Esophagus squamous epithelium (tissue), 5 donors: ENCODE measurements at regions not wholly inside any gene's neighbourhood (a gene's known extent, or its start where the extent isn't known, plus 50 kb on each side); places are given as distances from the start of the nearest gene placed in this dataset.

Experiments used
- DNase-seq: peaks from one replicate; lab custom pipeline; 2025; lab: John Stamatoyannopoulos, UW
- H3K27ac ChIP-seq, 4 donors: fragments of 200-600 bp; sonication (generic); one replicate each; pipeline ENCODE4 v1.5.1; 2016 to 2019; ENCODE audit warnings: mild to moderate bottlenecking in 1 of 4
- H3K27me3 ChIP-seq, 4 donors: fragments of 200-600 bp; sonication (generic); 1 replicate in 3 of 4; 2 replicates in 1 of 4; pipeline versions ENCODE4 v1.5.1 to v1.6.0; 2017 to 2021; ENCODE audit warnings: antibody characterized with exemption in 1 of 4
- H3K36me3 ChIP-seq, 3 donors: fragments of 200-600 bp; sonication (generic); one replicate each; pipeline ENCODE4 v1.5.1; 2016 to 2019
- H3K4me1 ChIP-seq, 3 donors: fragments of 200-600 bp; sonication (generic); one replicate each; pipeline ENCODE4 v1.5.1; 2017 to 2019
- H3K4me3 ChIP-seq, 4 donors: fragments of 200-600 bp; sonication (generic); 1 replicate in 3 of 4; 2 replicates in 1 of 4; pipeline ENCODE4 v1.5.1; 2016 to 2019; ENCODE audit warnings: mild to moderate bottlenecking in 2 of 4, moderate library complexity in 1 of 4
- H3K9me3 ChIP-seq, 3 donors: fragments of 200-600 bp; sonication (generic); one replicate each; pipeline ENCODE4 v1.5.1; 2016 to 2019
- CTCF ChIP-seq, 6 experiments: fragments of 450-650 bp in 4 of 6; fragments of 200-600 bp in 2 of 6; sonication (generic) in 2 of 6; IDR thresholded peaks; one replicate each; pipeline ENCODE4 v1.5.1; 2016 to 2019; ENCODE audit warnings: antibody characterized with exemption in 6 of 6, mild to moderate bottlenecking in 4 of 6, moderate library complexity in 4 of 6
- POLR2A ChIP-seq, 4 donors: fragments of 450-650 bp; IDR thresholded peaks; one replicate each; pipeline ENCODE4 v1.6.1; 2017; ENCODE audit warnings: antibody characterized with exemption in 4 of 4, mild to moderate bottlenecking in 4 of 4, moderate library complexity in 3 of 4
- WGBS, 2 donors: methylation state at CpG; one replicate each; pipeline ENCODE4 v1.1.5; 2018; 5-methylcytosine and 5-hydroxymethylcytosine counted together
- intact Hi-C: fragments of 100-400 bp; cut with DNase I; formaldehyde crosslinking; loops from one replicate; pipeline ENCODE4 v1.15.0; 2022
- donor health status: DM: yes; HTN: yes; CAD: no.

GRCh38 chr3:144770281-144770680 lies 798.7 kb downstream of the DIPK2A start:
- Histone ChIP-seq H3K27me3 (no peaks in the 10 kb centered on the region), H3K36me3 (no peaks in the 10 kb centered on the region), H3K27ac (no peak overlapping the region), H3K9me3 (no peaks in the 10 kb centered on the region), H3K4me1 (peaks cover 0 to 13% (median 0%) of the 10 kb centered on the region in 3 donors), H3K4me3 (no peak overlapping the region)
- intact Hi-C loops: no loop called here
- WGBS, 2 donors: 58 to 83% methylated on average over 1 of the region's 1 CpG
- DNase-seq: no peak
- no peak for TF ChIP-seq POLR2A (IDR thresholded peaks at IDR 0.05)
- TF ChIP-seq CTCF (IDR thresholded peaks at IDR 0.05): no peak

GRCh38 chr3:144770915-144771351 lies 799.3 kb downstream of the DIPK2A start:
- no peak overlapping the region for H3K4me3 ChIP-seq
- no peak overlapping the region for H3K27ac ChIP-seq
- WGBS, 2 donors: 61 to 76% methylated on average over 1 of the region's 1 CpG
- no peaks in the 10 kb centered on the region for H3K9me3 ChIP-seq
- no peaks in the 10 kb centered on the region for H3K27me3 ChIP-seq
- peaks cover 0 to 13% (median 0%) of the 10 kb centered on the region in 3 donors for H3K4me1 ChIP-seq
- intact Hi-C loops: no loop called here
- TF ChIP-seq CTCF (IDR thresholded peaks at IDR 0.05) (no peak), POLR2A (IDR thresholded peaks at IDR 0.05) (no peak)
- no peaks in the 10 kb centered on the region for H3K36me3 ChIP-seq
- no peak for DNase-seq

- H3K27ac ChIP-seq: no peak overlapping the region
- H3K9me3 ChIP-seq: no peaks in the 10 kb centered on the region
- peaks cover 0 to 13% (median 0%) of the 10 kb centered on the region in 3 donors for H3K4me1 ChIP-seq
- no peaks in the 10 kb centered on the region for H3K27me3 ChIP-seq
- DNase-seq: no peak
- H3K36me3 ChIP-seq: no peaks in the 10 kb centered on the region
- no peak for TF ChIP-seq POLR2A (IDR thresholded peaks at IDR 0.05)
- no peak for TF ChIP-seq CTCF (IDR thresholded peaks at IDR 0.05)
- intact Hi-C loops: no loop called here
- H3K4me3 ChIP-seq: no peak overlapping the region
- WGBS, 2 donors: 44 to 59% methylated on average over 2 of the region's 2 CpGs
Measured at GRCh38 chr3:144771381-144771870, 799.8 kb downstream of the DIPK2A start.

- Histone ChIP-seq H3K4me1 (peaks cover 0 to 13% (median 0%) of the 10 kb centered on the region in 3 donors), H3K27me3 (no peaks in the 10 kb centered on the region), H3K36me3 (no peaks in the 10 kb centered on the region), H3K27ac (no peak overlapping the region), H3K9me3 (no peaks in the 10 kb centered on the region), H3K4me3 (no peak overlapping the region)
- intact Hi-C loops: no loop called here
- no peak for DNase-seq
- TF ChIP-seq POLR2A (IDR thresholded peaks at IDR 0.05): no peak
- TF ChIP-seq CTCF (IDR thresholded peaks at IDR 0.05): no peak
- 42 to 51% methylated on average over 3 of the region's 3 CpGs for WGBS, 2 donors
Measured at GRCh38 chr3:144772372-144772771, 800.7 kb downstream of the DIPK2A start.

- H3K9me3 ChIP-seq: no peaks in the 10 kb centered on the region
- TF ChIP-seq POLR2A (IDR thresholded peaks at IDR 0.05) (no peak), CTCF (IDR thresholded peaks at IDR 0.05) (no peak)
- H3K4me3 ChIP-seq: no peak overlapping the region
- H3K4me1 ChIP-seq: peaks cover 0 to 13% (median 0%) of the 10 kb centered on the region in 3 donors
- intact Hi-C loops: no loop called here
- 61 to 70% methylated on average over 4 of the region's 4 CpGs for WGBS, 2 donors
- no peak overlapping the region for H3K27ac ChIP-seq
- H3K27me3 ChIP-seq: no peaks in the 10 kb centered on the region
- no peaks in the 10 kb centered on the region for H3K36me3 ChIP-seq
- no peak for DNase-seq
Measured at GRCh38 chr3:144773350-144773749, 801.7 kb downstream of the DIPK2A start.
